22Rv1 (cell line): ENCODE measurements at regions not wholly inside any gene's neighbourhood (a gene's known extent, or its start where the extent isn't known, plus 50 kb on each side); places are given as distances from the start of the nearest gene placed in this dataset.
"Not testable (repeated sequence)": the region's sequence is repeated elsewhere in the genome, so short reads cannot be mapped to it uniquely, and the experiment has no call there.

Experiments used
- ZFX ChIP-seq: fragments of 450-650 bp; IDR thresholded peaks from 2 replicates; pipeline ENCODE4 v1.6.1; 2017; ENCODE audit warnings: antibody characterized with exemption, borderline replicate concordance
- TF ChIP-seq, protein P1 (sequence below): fragments of 450-650 bp; IDR thresholded peaks from 2 replicates; pipeline ENCODE4 v1.5.1; 2017; ENCODE audit warnings: mild to moderate bottlenecking

DNA sequence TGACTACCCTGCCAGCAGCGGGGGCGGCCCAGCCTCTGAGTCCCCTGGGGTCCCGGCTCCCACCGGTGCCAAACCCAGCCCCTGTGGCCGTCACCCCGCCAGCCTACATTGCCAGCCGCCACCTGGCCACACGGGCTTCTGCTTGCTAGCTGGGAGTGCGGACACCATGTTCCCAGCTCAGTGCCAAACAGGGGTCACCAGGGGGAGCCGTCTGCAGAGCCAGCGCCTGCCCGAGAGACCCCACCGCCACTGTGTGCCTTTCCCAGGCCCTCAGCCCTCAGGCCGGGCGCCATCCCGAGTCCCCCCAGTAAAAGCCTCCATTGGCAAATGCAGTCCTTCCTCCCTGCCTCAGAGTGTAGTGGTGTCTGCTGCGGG lies 3026.8 kb upstream of the TEKT4 start:
- not testable (repeated sequence) for TF ChIP-seq ZFX
- TF ChIP-seq, protein P1, sequence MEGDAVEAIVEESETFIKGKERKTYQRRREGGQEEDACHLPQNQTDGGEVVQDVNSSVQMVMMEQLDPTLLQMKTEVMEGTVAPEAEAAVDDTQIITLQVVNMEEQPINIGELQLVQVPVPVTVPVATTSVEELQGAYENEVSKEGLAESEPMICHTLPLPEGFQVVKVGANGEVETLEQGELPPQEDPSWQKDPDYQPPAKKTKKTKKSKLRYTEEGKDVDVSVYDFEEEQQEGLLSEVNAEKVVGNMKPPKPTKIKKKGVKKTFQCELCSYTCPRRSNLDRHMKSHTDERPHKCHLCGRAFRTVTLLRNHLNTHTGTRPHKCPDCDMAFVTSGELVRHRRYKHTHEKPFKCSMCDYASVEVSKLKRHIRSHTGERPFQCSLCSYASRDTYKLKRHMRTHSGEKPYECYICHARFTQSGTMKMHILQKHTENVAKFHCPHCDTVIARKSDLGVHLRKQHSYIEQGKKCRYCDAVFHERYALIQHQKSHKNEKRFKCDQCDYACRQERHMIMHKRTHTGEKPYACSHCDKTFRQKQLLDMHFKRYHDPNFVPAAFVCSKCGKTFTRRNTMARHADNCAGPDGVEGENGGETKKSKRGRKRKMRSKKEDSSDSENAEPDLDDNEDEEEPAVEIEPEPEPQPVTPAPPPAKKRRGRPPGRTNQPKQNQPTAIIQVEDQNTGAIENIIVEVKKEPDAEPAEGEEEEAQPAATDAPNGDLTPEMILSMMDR: not testable (repeated sequence)
